GM21367 (cell line): ENCODE measurements at regions not wholly inside any gene's neighbourhood (a gene's known extent, or its start where the extent isn't known, plus 50 kb on each side); places are given as distances from the start of the nearest gene placed in this dataset.
"Not testable (repeated sequence)": the region's sequence is repeated elsewhere in the genome, so short reads cannot be mapped to it uniquely, and the experiment has no call there.

Experiments used
- ATAC-seq: cut with Tn5 transposase; IDR thresholded peaks from one replicate; pipeline ENCODE4 v1.9.1; 2021; ENCODE audit not compliant: unreplicated experiment

- ATAC-seq: no peak
Measured at GRCh38 chr3:197373096-197373495, 74.7 kb upstream of the DLG1 start.

DNA sequence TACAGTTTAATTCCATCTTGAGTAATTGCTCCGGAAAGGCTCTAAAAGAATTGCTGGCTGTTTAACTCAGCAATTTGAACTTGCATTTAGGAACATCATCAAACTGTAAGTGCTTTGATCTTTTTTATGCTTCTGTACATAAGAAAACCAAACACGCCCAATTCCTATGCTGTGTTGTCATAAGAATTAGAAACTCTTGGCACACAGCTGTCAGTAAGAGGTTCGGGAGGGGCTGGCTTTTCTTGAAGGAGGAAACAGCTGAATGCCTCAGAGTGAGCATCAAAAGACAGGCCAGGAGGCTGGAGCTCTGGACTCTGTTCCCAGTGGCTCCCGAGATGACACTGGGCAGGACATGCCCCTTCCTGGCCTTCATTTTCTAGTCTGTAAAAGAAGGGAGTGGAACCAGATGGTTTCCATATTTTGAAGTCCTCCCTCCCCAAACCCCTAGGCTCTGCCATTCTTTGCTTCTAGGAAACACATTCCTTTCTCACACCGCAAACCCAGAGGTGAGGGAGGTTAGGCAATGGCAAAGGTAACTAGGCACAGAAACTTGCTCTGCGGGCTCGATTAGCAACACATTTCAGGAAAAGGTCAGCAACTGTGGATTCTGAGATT lies 73.7 kb upstream of the DLG1 start:
- ATAC-seq: no peak

DNA sequence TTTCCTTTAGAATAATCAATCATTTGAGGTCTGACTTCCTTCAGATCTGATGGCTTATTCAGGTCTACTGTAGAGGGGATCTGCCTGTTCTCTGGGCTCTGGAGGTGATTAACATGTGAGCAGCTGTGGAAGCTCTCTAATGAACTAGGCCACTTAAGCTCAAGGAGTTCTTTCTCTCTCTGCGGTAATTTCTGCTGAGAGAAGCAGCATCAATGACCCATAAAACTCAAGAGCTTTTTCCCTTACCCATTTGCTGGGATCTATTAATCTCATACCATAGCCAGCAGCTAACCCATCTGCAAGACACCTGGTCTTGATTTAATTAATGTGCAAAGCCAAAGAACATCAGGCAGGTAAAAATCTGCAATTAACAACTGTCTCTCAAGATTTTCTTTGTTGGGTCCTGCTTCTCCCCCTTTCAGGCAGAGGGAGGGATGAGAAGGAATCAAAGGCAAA lies 73.2 kb upstream of the DLG1 start:
- ATAC-seq: no peak

DNA sequence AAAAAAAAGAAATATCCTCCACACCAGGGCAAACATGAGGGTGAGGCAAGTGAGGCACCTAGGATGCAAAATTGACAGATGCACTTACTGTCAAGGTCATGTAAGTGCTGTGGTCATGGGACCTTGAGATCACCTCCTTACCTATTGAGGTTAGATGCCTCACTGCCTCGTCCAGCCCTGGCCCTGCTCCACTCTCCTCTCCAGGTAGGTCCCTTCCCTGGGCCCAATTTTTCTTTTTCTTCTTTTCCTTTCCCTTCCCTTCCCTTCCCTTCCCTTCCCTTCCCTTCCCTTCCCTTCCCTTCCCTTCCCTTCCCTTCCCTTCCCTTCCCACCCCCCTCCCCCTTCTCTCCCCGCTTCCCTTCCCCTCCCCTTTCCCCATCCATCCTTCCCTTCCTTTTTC lies 71.1 kb upstream of the DLG1 start:
- no peak for ATAC-seq

DNA sequence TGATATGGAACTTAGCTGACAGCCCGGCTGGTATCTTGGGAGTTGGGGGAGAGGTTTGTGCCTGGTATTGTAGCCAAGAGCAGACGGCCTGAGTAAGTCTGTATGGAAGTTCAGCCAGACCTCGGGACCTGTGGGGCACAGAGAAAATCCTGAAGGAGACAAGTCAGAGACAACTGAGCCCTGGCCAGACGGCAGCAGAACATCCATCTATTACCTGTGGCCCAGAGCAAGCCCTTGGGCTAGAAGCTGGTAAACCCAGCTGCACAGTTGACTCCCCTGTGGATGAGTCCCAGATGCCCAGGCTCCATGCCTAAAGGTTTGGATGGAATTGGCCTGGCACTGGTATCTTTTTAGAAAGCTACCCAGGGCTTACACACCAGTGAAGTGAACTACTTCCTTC lies 70.4 kb upstream of the DLG1 start:
- ATAC-seq: no peak

DNA sequence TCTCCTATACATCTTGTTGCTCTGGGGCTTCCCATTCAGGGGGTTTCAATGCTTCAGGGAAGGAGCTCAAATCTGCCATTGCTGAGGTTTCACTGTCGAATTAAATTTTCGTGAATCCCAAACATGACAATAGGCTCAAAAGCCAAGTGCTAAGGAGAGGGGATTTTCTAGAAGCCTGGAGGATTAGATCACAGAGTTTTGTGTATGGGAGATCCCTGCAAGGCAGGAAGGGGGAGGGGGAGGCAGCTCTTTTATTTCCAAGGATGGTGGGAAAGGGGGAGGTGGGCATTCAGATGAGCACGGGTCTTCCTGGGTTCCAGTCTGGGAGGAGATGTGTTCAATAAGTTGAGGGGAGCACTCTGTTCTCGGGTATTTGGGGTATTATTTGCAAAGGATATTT lies 69.9 kb upstream of the DLG1 start:
- no peak for ATAC-seq

- ATAC-seq: no peak
Measured at GRCh38 chr3:197367081-197367780, 68.8 kb upstream of the DLG1 start.

- ATAC-seq: no peak
Measured at GRCh38 chr3:197366301-197367044, 68.1 kb upstream of the DLG1 start.

DNA sequence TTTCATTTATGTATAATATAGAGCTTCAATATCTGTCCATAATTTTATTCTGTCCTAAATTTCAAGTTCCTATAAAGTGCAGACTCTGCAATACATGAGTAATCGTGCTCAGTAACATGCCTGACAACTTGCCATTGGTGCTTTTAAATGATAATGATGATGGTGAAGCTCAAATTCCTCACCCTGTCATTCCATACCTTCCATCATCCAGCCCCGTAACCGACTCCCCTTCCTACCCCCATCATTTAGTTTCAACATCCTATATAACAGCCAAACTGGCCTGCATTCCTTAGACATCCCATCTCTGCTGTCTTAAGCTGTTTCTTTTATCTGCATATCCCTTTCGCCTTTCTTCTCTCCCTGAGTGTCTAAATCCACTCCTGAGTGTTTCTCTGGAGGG lies 67.2 kb upstream of the DLG1 start:
- ATAC-seq: no peak

- no peak for ATAC-seq
Measured at GRCh38 chr3:197364410-197365071, 66.1 kb upstream of the DLG1 start.

GRCh38 chr3:197363553-197364409 lies 65.4 kb upstream of the DLG1 start:
- no peak for ATAC-seq

- ATAC-seq: no peak
Measured at GRCh38 chr3:197362081-197362480, 63.7 kb upstream of the DLG1 start.

GRCh38 chr3:197360095-197360494 lies 61.7 kb upstream of the DLG1 start:
- ATAC-seq: not testable (repeated sequence)

GRCh38 chr3:197359476-197359875 lies 61.1 kb upstream of the DLG1 start:
- not testable (repeated sequence) for ATAC-seq

GRCh38 chr3:197356741-197357140 lies 58.3 kb upstream of the DLG1 start:
- no peak for ATAC-seq

- ATAC-seq: no peak
Measured at GRCh38 chr3:197356275-197356674, 57.9 kb upstream of the DLG1 start.

GRCh38 chr3:197355713-197356112 lies 57.3 kb upstream of the DLG1 start:
- no peak for ATAC-seq

- ATAC-seq: no peak
Measured at GRCh38 chr3:197354568-197355001, 56.2 kb upstream of the DLG1 start.

DNA sequence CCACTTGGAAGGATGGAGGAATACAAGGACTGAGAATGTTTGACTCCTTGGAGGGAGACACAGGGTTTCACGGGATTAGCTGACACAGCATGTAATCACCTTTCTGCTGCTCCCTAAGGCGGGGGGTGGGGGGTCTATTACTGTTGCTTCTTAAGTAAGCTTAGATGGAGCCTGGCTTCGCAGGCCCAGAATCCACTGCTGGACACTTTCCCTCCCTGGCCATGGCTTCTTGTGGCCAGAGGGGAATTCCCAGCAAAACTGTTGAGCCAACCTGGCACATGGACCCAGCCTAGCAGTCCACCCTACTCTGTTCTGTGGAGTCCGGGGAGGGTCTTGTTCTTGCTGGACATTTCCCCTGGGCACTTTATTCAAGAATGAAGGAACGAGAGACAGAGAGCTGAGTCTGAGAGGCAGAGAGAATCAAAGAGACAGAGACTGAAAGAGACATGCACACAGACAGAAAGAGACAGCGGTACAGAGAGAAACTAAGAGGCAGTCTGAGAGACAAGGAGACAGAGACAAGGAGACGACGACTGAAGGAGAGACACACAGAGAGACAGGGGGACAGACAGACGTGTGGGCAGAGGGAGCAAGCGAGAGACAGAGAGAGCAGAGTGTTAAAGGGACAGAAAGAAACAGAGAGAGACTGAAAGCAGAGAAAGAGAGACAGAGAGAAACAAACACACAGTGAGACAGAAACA lies 55.6 kb upstream of the DLG1 start:
- no peak for ATAC-seq
